KMS-11 (cell line): ENCODE measurements at regions not wholly inside any gene's neighbourhood (a gene's known extent, or its start where the extent isn't known, plus 50 kb on each side); places are given as distances from the start of the nearest gene placed in this dataset.

Experiments used
- H2AFZ ChIP-seq: fragments of 200-600 bp; sonication (generic); 2 replicates; pipeline ENCODE4 v1.6.1; 2016; ENCODE audit warnings: antibody characterized with exemption, mixed run types, low read depth
- H3K27ac ChIP-seq: fragments of 200-600 bp; sonication (generic); 2 replicates; pipeline ENCODE4 v1.6.1; 2016; ENCODE audit warnings: mild to moderate bottlenecking, mixed run types
- H3K27me3 ChIP-seq: fragments of 200-600 bp; sonication (generic); 2 replicates; pipeline ENCODE4 v1.6.1; 2017; ENCODE audit warnings: mild to moderate bottlenecking, low read depth, mixed run types, moderate library complexity; ENCODE audit not compliant: insufficient read depth
- H3K36me3 ChIP-seq: fragments of 200-600 bp; sonication (generic); 2 replicates; pipeline ENCODE4 v1.6.1; 2017; ENCODE audit warnings: mild to moderate bottlenecking, mixed run types; ENCODE audit not compliant: insufficient read depth
- H3K4me1 ChIP-seq: fragments of 200-600 bp; sonication (generic); 2 replicates; pipeline ENCODE4 v1.6.1; 2016; ENCODE audit warnings: mild to moderate bottlenecking, low read depth, mixed run types; ENCODE audit not compliant: poor library complexity, severe bottlenecking
- H3K4me2 ChIP-seq: fragments of 200-600 bp; sonication (generic); 2 replicates; pipeline ENCODE4 v1.7.0; 2016; ENCODE audit warnings: mild to moderate bottlenecking, mixed run types
- H3K4me3 ChIP-seq: fragments of 200-600 bp; sonication (generic); IDR thresholded peaks from 2 replicates; pipeline ENCODE4 v1.6.1; 2017; ENCODE audit warnings: low read depth, low read length, mixed read lengths; ENCODE audit not compliant: insufficient read depth
- H3K79me2 ChIP-seq: fragments of 200-600 bp; sonication (generic); 2 replicates; pipeline ENCODE4 v1.6.1; 2016; ENCODE audit warnings: low read depth, mixed run types; ENCODE audit not compliant: insufficient read depth
- H3K9ac ChIP-seq: fragments of 200-600 bp; sonication (generic); 2 replicates; pipeline ENCODE4 v1.6.1; 2016; ENCODE audit warnings: mild to moderate bottlenecking, mixed run types
- H4K20me1 ChIP-seq: fragments of 200-600 bp; sonication (generic); 2 replicates; pipeline ENCODE4 v1.6.1; 2016; ENCODE audit warnings: mild to moderate bottlenecking, mixed run types; ENCODE audit not compliant: insufficient read depth
- CTCF ChIP-seq: fragments of 200-600 bp; sonication (generic); conservative IDR thresholded peaks from 2 replicates; pipeline ENCODE4 v1.6.1; 2017; ENCODE audit warnings: low read depth, mild to moderate bottlenecking, antibody characterized with exemption, low read length, moderate library complexity, mixed read lengths

GRCh38 chr7:3094701-3095445 is 51.2 kb upstream of the CARD11 start:
- no peak for TF ChIP-seq CTCF
- H3K4me3 ChIP-seq: no peak overlapping the region

GRCh38 chr7:3097734-3098133 is 54.1 kb upstream of the CARD11 start:
- Histone ChIP-seq H3K4me2 (no peak overlapping the region), H4K20me1 (no peaks in the 10 kb centered on the region), H3K79me2 (no peaks in the 10 kb centered on the region), H3K27me3 (no peaks in the 10 kb centered on the region), H3K4me3 (no peak overlapping the region), H3K9ac (no peak overlapping the region), H3K36me3 (no peaks in the 10 kb centered on the region), H3K27ac (no peak overlapping the region), H3K4me1 (no peaks in the 10 kb centered on the region), H2AFZ (no peak overlapping the region)
- TF ChIP-seq CTCF: no peak

More at GRCh38 chr7:3094701-3095445, 51.2 kb upstream of the CARD11 start:
- Histone ChIP-seq H3K36me3 (no peaks in the 10 kb centered on the region), H3K27me3 (no peaks in the 10 kb centered on the region), H3K4me2 (no peak overlapping the region), H2AFZ (no peak overlapping the region), H3K79me2 (no peaks in the 10 kb centered on the region), H3K4me1 (no peaks in the 10 kb centered on the region), H3K27ac (no peak overlapping the region), H3K9ac (no peak overlapping the region), H4K20me1 (no peaks in the 10 kb centered on the region)

- no peak for TF ChIP-seq CTCF
Observed at GRCh38 chr7:3102159-3102558, 58.5 kb upstream of the CARD11 start.

GRCh38 chr7:3103614-3104398 is 60.1 kb upstream of the CARD11 start:
- H3K36me3 ChIP-seq: no peaks in the 10 kb centered on the region
- no peaks in the 10 kb centered on the region for H3K4me1 ChIP-seq
- no peaks in the 10 kb centered on the region for H3K79me2 ChIP-seq
- no peak overlapping the region for H3K9ac ChIP-seq
- no peak overlapping the region for H3K4me2 ChIP-seq
- H4K20me1 ChIP-seq: no peaks in the 10 kb centered on the region
- no peaks in the 10 kb centered on the region for H3K27me3 ChIP-seq
- no peak overlapping the region for H3K27ac ChIP-seq
- no peak overlapping the region for H2AFZ ChIP-seq
- TF ChIP-seq CTCF: no peak
- H3K4me3 ChIP-seq: no peak overlapping the region

More at GRCh38 chr7:3102159-3102558, 58.5 kb upstream of the CARD11 start:
- Histone ChIP-seq H3K27ac (no peak overlapping the region), H3K9ac (no peak overlapping the region), H3K27me3 (no peaks in the 10 kb centered on the region), H2AFZ (no peak overlapping the region), H3K4me2 (no peak overlapping the region), H3K36me3 (no peaks in the 10 kb centered on the region), H3K4me3 (no peak overlapping the region), H3K4me1 (no peaks in the 10 kb centered on the region), H4K20me1 (no peaks in the 10 kb centered on the region), H3K79me2 (no peaks in the 10 kb centered on the region)
